ENCODE measurements at regions not wholly inside any gene's neighbourhood (a gene's known extent, or its start where the extent isn't known, plus 50 kb on each side); places are given as distances from the start of the nearest gene placed in this dataset.

GRCh38 chr20:4082406-4083097 is 66.1 kb upstream of the SMOX start:
- no peaks in the 10 kb centered on the region for H3K9me3 ChIP-seq (ENCODE audit: control insufficient read depth in 1 of 2, low read length in 2 of 2)
- H3K4me1 ChIP-seq (ENCODE audit: control insufficient read depth in 1 of 2, insufficient read depth in 2 of 2, low read length in 2 of 2) = peaks cover 7 to 13% of the 10 kb centered on the region in 2 donors
- no peaks in the 10 kb centered on the region for H3K36me3 ChIP-seq (ENCODE audit: control insufficient read depth in 1 of 2, insufficient read depth in 2 of 2, low read length in 2 of 2)
- no peaks in the 10 kb centered on the region for H3K27me3 ChIP-seq (ENCODE audit: low read depth, low read length)
- H3K27ac ChIP-seq (ENCODE audit: low read length) = peak overlapping the region; percentile 56
- no peak overlapping the region for H3K4me3 ChIP-seq (ENCODE audit: low read depth in 1 of 2, low read length in 2 of 2)

- H3K9me3 ChIP-seq (ENCODE audit: control insufficient read depth in 1 of 2, low read length in 2 of 2) = no peaks in the 10 kb centered on the region
- H3K27me3 ChIP-seq (ENCODE audit: low read depth, low read length) = no peaks in the 10 kb centered on the region
- H3K27ac ChIP-seq (ENCODE audit: low read length) = no peak overlapping the region
- H3K4me1 ChIP-seq (ENCODE audit: control insufficient read depth in 1 of 2, insufficient read depth in 2 of 2, low read length in 2 of 2) = peaks cover 7 to 13% of the 10 kb centered on the region in 2 donors
- no peak overlapping the region for H3K4me3 ChIP-seq (ENCODE audit: low read depth in 1 of 2, low read length in 2 of 2)
- H3K36me3 ChIP-seq (ENCODE audit: control insufficient read depth in 1 of 2, insufficient read depth in 2 of 2, low read length in 2 of 2) = no peaks in the 10 kb centered on the region
Measured at GRCh38 chr20:4081421-4081820, 66.1 kb upstream of the RNF24 start.

GRCh38 chr20:4076671-4077070 is 61.3 kb upstream of the RNF24 start:
- Histone ChIP-seq H3K36me3 (ENCODE audit: control insufficient read depth in 1 of 2, insufficient read depth in 2 of 2, low read length in 2 of 2) (no peaks in the 10 kb centered on the region), H3K4me1 (ENCODE audit: control insufficient read depth in 1 of 2, insufficient read depth in 2 of 2, low read length in 2 of 2) (no peaks in the 10 kb centered on the region), H3K27me3 (ENCODE audit: low read depth, low read length) (no peaks in the 10 kb centered on the region), H3K27ac (ENCODE audit: low read length) (no peak overlapping the region), H3K4me3 (ENCODE audit: low read depth in 1 of 2, low read length in 2 of 2) (no peak overlapping the region), H3K9me3 (ENCODE audit: control insufficient read depth in 1 of 2, low read length in 2 of 2) (no peaks in the 10 kb centered on the region)

GRCh38 chr20:4076033-4076432 is 60.7 kb upstream of the RNF24 start:
- Histone ChIP-seq H3K4me3 (ENCODE audit: low read depth in 1 of 2, low read length in 2 of 2) (no peak overlapping the region), H3K27me3 (ENCODE audit: low read depth, low read length) (no peaks in the 10 kb centered on the region), H3K27ac (ENCODE audit: low read length) (no peak overlapping the region)

GRCh38 chr20:4074877-4075455 is 59.6 kb upstream of the RNF24 start:
- H3K9me3 ChIP-seq (ENCODE audit: control insufficient read depth in 1 of 2, low read length in 2 of 2) = peaks cover 0 to 3% of the 10 kb centered on the region in 2 donors
- H3K27me3 ChIP-seq (ENCODE audit: low read depth, low read length) = no peaks in the 10 kb centered on the region
- no peak overlapping the region for H3K27ac ChIP-seq (ENCODE audit: low read length)
- H3K4me1 ChIP-seq (ENCODE audit: control insufficient read depth in 1 of 2, insufficient read depth in 2 of 2, low read length in 2 of 2) = peaks cover 0 to 2% of the 10 kb centered on the region in 2 donors
- no peak overlapping the region for H3K4me3 ChIP-seq (ENCODE audit: low read depth in 1 of 2, low read length in 2 of 2)
- no peaks in the 10 kb centered on the region for H3K36me3 ChIP-seq (ENCODE audit: control insufficient read depth in 1 of 2, insufficient read depth in 2 of 2, low read length in 2 of 2)

More at GRCh38 chr20:4076033-4076432, 60.7 kb upstream of the RNF24 start:
- Histone ChIP-seq H3K9me3 (ENCODE audit: control insufficient read depth in 1 of 2, low read length in 2 of 2) (no peaks in the 10 kb centered on the region), H3K36me3 (ENCODE audit: control insufficient read depth in 1 of 2, insufficient read depth in 2 of 2, low read length in 2 of 2) (no peaks in the 10 kb centered on the region), H3K4me1 (ENCODE audit: control insufficient read depth in 1 of 2, insufficient read depth in 2 of 2, low read length in 2 of 2) (no peaks in the 10 kb centered on the region)

GRCh38 chr20:4073852-4074741 is 58.7 kb upstream of the RNF24 start:
- H3K27ac ChIP-seq (ENCODE audit: low read length) = no peak overlapping the region
- peaks cover 0 to 8% of the 10 kb centered on the region in 2 donors for H3K4me1 ChIP-seq (ENCODE audit: control insufficient read depth in 1 of 2, insufficient read depth in 2 of 2, low read length in 2 of 2)
- no peaks in the 10 kb centered on the region for H3K27me3 ChIP-seq (ENCODE audit: low read depth, low read length)
- peaks cover 0 to 3% of the 10 kb centered on the region in 2 donors for H3K9me3 ChIP-seq (ENCODE audit: control insufficient read depth in 1 of 2, low read length in 2 of 2)
- H3K36me3 ChIP-seq (ENCODE audit: control insufficient read depth in 1 of 2, insufficient read depth in 2 of 2, low read length in 2 of 2) = no peaks in the 10 kb centered on the region
- H3K4me3 ChIP-seq (ENCODE audit: low read depth in 1 of 2, low read length in 2 of 2) = no peak overlapping the region

- Histone ChIP-seq H3K4me3 (ENCODE audit: low read depth in 1 of 2, low read length in 2 of 2) (no peak overlapping the region), H3K27me3 (ENCODE audit: low read depth, low read length) (no peaks in the 10 kb centered on the region), H3K27ac (ENCODE audit: low read length) (no peak overlapping the region), H3K9me3 (ENCODE audit: control insufficient read depth in 1 of 2, low read length in 2 of 2) (peaks cover 0 to 3% of the 10 kb centered on the region in 2 donors), H3K4me1 (ENCODE audit: control insufficient read depth in 1 of 2, insufficient read depth in 2 of 2, low read length in 2 of 2) (peaks cover 0 to 8% of the 10 kb centered on the region in 2 donors), H3K36me3 (ENCODE audit: control insufficient read depth in 1 of 2, insufficient read depth in 2 of 2, low read length in 2 of 2) (no peaks in the 10 kb centered on the region)
Measured at GRCh38 chr20:4071178-4071693, 55.9 kb upstream of the RNF24 start.

GRCh38 chr20:4070323-4071177 is 55.2 kb upstream of the RNF24 start:
- no peaks in the 10 kb centered on the region for H3K27me3 ChIP-seq (ENCODE audit: low read depth, low read length)
- no peak overlapping the region for H3K27ac ChIP-seq (ENCODE audit: low read length)
- H3K4me3 ChIP-seq (ENCODE audit: low read depth in 1 of 2, low read length in 2 of 2) = no peak overlapping the region
- H3K4me1 ChIP-seq (ENCODE audit: control insufficient read depth in 1 of 2, insufficient read depth in 2 of 2, low read length in 2 of 2) = peaks cover 0 to 8% of the 10 kb centered on the region in 2 donors
- no peaks in the 10 kb centered on the region for H3K36me3 ChIP-seq (ENCODE audit: control insufficient read depth in 1 of 2, insufficient read depth in 2 of 2, low read length in 2 of 2)
- peaks cover 0 to 3% of the 10 kb centered on the region in 2 donors for H3K9me3 ChIP-seq (ENCODE audit: control insufficient read depth in 1 of 2, low read length in 2 of 2)

GRCh38 chr20:4069751-4070150 is 54.4 kb upstream of the RNF24 start:
- Histone ChIP-seq H3K27me3 (ENCODE audit: low read depth, low read length) (no peaks in the 10 kb centered on the region), H3K9me3 (ENCODE audit: control insufficient read depth in 1 of 2, low read length in 2 of 2) (peaks cover 0 to 3% of the 10 kb centered on the region in 2 donors), H3K36me3 (ENCODE audit: control insufficient read depth in 1 of 2, insufficient read depth in 2 of 2, low read length in 2 of 2) (no peaks in the 10 kb centered on the region), H3K4me3 (ENCODE audit: low read depth in 1 of 2, low read length in 2 of 2) (no peak overlapping the region), H3K4me1 (ENCODE audit: control insufficient read depth in 1 of 2, insufficient read depth in 2 of 2, low read length in 2 of 2) (peaks cover 5 to 13% of the 10 kb centered on the region in 2 donors), H3K27ac (ENCODE audit: low read length) (no peak overlapping the region)

GRCh38 chr20:4068708-4069107 is 53.4 kb upstream of the RNF24 start:
- no peaks in the 10 kb centered on the region for H3K27me3 ChIP-seq (ENCODE audit: low read depth, low read length)
- H3K4me3 ChIP-seq (ENCODE audit: low read depth in 1 of 2, low read length in 2 of 2) = no peak overlapping the region
- no peaks in the 10 kb centered on the region for H3K36me3 ChIP-seq (ENCODE audit: control insufficient read depth in 1 of 2, insufficient read depth in 2 of 2, low read length in 2 of 2)
- peaks cover 14 to 24% of the 10 kb centered on the region in 2 donors for H3K4me1 ChIP-seq (ENCODE audit: control insufficient read depth in 1 of 2, insufficient read depth in 2 of 2, low read length in 2 of 2)
- H3K9me3 ChIP-seq (ENCODE audit: control insufficient read depth in 1 of 2, low read length in 2 of 2) = peaks cover 0 to 3% of the 10 kb centered on the region in 2 donors
- no peak overlapping the region for H3K27ac ChIP-seq (ENCODE audit: low read length)
